ENCODE measurements at regions not wholly inside any gene's neighbourhood (a gene's known extent, or its start where the extent isn't known, plus 50 kb on each side); places are given as distances from the start of the nearest gene placed in this dataset.
A peak's percentile ranks its signal among the peaks of the same experiment; 100 is the strongest.
"Not testable (repeated sequence)": the region's sequence is repeated elsewhere in the genome, so short reads cannot be mapped to it uniquely, and the experiment has no call there.

- H3K4me3 ChIP-seq (ENCODE audit: low read depth, low read length) = no peak overlapping the region
- no peak for TF ChIP-seq CTCF (IDR thresholded peaks at IDR 0.05; ENCODE audit: insufficient read depth, low read length)
- DNase-seq (ENCODE audit: low read depth) = no peak
Measured at GRCh38 chrX:139015627-139016026, 304.1 kb upstream of the FGF13 start.

GRCh38 chrX:139008185-139008584 lies 296.7 kb upstream of the FGF13 start:
- TF ChIP-seq CTCF (IDR thresholded peaks at IDR 0.05; ENCODE audit: insufficient read depth, low read length) = no peak
- no peak for DNase-seq (ENCODE audit: low read depth)
- no peak overlapping the region for H3K4me3 ChIP-seq (ENCODE audit: low read depth, low read length)

DNA sequence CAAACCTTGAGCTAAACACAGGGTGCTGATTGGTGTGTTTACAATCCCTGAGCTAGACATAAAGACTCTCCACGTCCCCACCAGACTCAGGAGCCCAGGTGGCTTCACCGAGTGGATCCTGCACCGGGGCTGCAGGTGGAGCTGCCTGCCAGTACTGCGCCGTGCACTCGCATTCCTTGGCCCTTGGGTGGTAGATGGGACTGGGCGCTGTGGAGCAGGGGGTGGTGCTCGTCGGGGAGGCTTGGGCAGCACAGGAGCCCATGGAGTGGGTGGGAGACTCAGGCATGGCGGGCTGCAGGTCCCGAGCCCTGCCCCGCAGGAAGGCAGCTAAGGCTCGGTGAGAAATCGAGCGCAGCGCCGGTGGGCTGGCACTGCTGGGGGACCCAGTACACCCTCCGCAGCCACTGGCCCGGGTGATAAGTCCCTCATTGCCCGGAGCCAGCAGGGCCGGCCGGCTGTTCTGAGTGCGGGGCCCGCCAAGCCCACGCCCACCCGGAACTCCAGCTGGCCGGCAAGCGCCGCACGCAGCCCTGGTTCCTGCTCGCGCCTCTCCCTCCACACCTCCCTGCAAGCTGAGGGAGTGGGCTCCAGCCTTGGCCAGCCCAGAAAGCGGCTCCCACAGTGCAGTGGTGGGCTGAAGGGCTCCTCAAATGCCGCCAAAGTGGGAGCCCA lies 292.5 kb upstream of the FGF13 start:
- H3K4me3 ChIP-seq (ENCODE audit: low read depth, low read length); DNase-seq (ENCODE audit: low read depth): not testable (repeated sequence)

- H3K4me3 ChIP-seq (ENCODE audit: low read depth, low read length) = no peak overlapping the region
- DNase-seq (ENCODE audit: low read depth) = no peak
- no peak for TF ChIP-seq CTCF (IDR thresholded peaks at IDR 0.05; ENCODE audit: insufficient read depth, low read length)
Measured at GRCh38 chrX:139002319-139002718, 290.8 kb upstream of the FGF13 start.

- no peak for DNase-seq (ENCODE audit: low read depth)
- no peak for TF ChIP-seq CTCF (IDR thresholded peaks at IDR 0.05; ENCODE audit: insufficient read depth, low read length)
Measured at GRCh38 chrX:138996268-138996667, 284.8 kb upstream of the FGF13 start.

DNA sequence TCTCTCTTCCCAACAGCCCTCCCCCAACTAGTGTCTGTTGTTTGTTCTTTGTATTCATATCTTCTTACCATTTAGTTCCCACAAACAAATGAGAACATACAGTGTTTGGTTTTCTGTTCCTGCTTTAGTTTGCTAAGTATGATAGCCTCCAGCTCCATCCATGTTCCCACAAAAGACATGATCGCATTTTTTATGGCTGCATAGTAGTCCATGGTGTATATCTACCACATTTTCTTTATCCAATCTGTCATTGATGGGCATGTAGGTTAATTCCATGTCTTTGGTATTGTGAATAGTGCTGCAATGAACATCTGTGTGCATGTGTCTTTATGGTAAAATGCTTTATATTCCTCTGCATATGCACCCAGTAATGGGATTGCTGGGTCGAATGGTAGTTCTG lies 283.9 kb upstream of the FGF13 start:
- TF ChIP-seq CTCF (IDR thresholded peaks at IDR 0.05; ENCODE audit: insufficient read depth, low read length) = no peak
- DNase-seq (ENCODE audit: low read depth) = no peak
- H3K4me3 ChIP-seq (ENCODE audit: low read depth, low read length) = no peak overlapping the region

More at GRCh38 chrX:138996268-138996667, 284.8 kb upstream of the FGF13 start:
- no peak overlapping the region for H3K4me3 ChIP-seq (ENCODE audit: low read depth, low read length)

DNA sequence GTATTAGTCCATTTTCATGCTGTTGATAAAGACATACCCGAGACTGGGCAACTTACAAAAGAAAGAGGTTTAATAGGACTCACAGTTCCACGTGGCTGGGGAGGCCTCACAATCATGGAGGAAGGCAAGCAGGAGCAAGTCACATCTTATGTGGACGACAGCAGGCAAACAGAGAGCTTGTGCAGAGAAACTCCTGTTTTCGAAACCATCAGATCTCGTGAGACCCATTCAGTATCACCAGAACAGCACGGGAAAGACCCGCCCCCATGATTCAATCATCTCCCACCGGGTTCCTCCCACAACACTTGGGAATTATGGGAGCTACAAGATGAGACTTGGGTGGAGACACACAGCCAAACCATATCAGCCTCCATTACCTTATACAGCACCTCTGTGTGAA lies 278.9 kb upstream of the FGF13 start:
- H3K4me3 ChIP-seq (ENCODE audit: low read depth, low read length); DNase-seq (ENCODE audit: low read depth): not testable (repeated sequence)

DNA sequence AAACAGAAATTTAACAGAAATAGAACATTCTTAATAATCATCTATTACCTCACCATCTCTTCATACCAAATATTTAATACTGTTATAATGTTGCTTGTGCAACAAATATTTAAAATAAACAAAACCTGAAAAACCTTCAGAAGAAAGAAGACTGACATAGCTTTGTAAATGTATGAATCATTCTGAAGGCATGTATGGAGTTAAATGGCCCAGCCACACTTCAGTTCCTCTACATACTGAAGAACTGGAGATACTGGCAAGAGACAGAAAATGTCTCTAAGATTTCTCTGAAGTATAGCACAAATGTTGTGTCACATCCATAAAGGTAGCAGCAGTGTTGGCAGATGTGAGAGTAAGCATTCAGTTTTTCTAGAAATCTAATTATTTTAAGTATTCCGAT lies 275.3 kb upstream of the FGF13 start:
- peak; percentile 28 for DNase-seq (ENCODE audit: low read depth)
- no peak for TF ChIP-seq CTCF (IDR thresholded peaks at IDR 0.05; ENCODE audit: insufficient read depth, low read length)

More for the DNA sequence above, 275.3 kb upstream of the FGF13 start:
- H3K4me3 ChIP-seq (ENCODE audit: low read depth, low read length) = no peak overlapping the region

All from fibroblast of the aortic adventitia (primary cell).